Upper lobe of left lung (tissue), 4 donors: ENCODE measurements at regions not wholly inside any gene's neighbourhood (a gene's known extent, or its start where the extent isn't known, plus 50 kb on each side); places are given as distances from the start of the nearest gene placed in this dataset.

Experiments used
- POLR2A ChIP-seq, 4 donors: fragments of 450-650 bp; IDR thresholded peaks; one replicate each; pipeline ENCODE4 v1.5.1; 2016 to 2017; ENCODE audit warnings: antibody characterized with exemption in 4 of 4, mild to moderate bottlenecking in 2 of 4
- POLR2AphosphoS5 ChIP-seq, 2 donors: sonication (generic); formaldehyde crosslinking; IDR thresholded peaks; one replicate each; pipeline ENCODE4 v1.5.1; 2017; ENCODE audit warnings: antibody characterized with exemption in 2 of 2
- TF ChIP-seq, protein P1 (sequence below), 6 experiments: fragments of 450-650 bp in 4 of 6; fragments of 200-600 bp in 2 of 6; sonication (generic) in 2 of 6; IDR thresholded peaks; one replicate each; pipeline ENCODE4 v1.5.1; 2016 to 2019; ENCODE audit warnings: antibody characterized with exemption in 6 of 6

- TF ChIP-seq POLR2AphosphoS5 (IDR thresholded peaks at IDR 0.05) (no peak), POLR2A (IDR thresholded peaks at IDR 0.05) (no peak)
- TF ChIP-seq, protein P1, sequence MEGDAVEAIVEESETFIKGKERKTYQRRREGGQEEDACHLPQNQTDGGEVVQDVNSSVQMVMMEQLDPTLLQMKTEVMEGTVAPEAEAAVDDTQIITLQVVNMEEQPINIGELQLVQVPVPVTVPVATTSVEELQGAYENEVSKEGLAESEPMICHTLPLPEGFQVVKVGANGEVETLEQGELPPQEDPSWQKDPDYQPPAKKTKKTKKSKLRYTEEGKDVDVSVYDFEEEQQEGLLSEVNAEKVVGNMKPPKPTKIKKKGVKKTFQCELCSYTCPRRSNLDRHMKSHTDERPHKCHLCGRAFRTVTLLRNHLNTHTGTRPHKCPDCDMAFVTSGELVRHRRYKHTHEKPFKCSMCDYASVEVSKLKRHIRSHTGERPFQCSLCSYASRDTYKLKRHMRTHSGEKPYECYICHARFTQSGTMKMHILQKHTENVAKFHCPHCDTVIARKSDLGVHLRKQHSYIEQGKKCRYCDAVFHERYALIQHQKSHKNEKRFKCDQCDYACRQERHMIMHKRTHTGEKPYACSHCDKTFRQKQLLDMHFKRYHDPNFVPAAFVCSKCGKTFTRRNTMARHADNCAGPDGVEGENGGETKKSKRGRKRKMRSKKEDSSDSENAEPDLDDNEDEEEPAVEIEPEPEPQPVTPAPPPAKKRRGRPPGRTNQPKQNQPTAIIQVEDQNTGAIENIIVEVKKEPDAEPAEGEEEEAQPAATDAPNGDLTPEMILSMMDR (IDR thresholded peaks at IDR 0.05) = no peak
Observed at GRCh38 chr13:47135800-47136503, 239.1 kb upstream of the HTR2A start.
